Tibial artery (tissue), 4 donors: ENCODE measurements at regions not wholly inside any gene's neighbourhood (a gene's known extent, or its start where the extent isn't known, plus 50 kb on each side); places are given as distances from the start of the nearest gene placed in this dataset.

Source experiments
- DNase-seq, 2 donors: peaks; one replicate each; pipeline ENCODE4 v3.0.0-alpha.2; 2019
- H3K27ac ChIP-seq, 2 donors: fragments of 200-600 bp; sonication (generic) in 1 of 2; 1 replicate in 1 of 2; 2 replicates in 1 of 2; pipeline ENCODE4 v1.5.1; 2018 to 2019; ENCODE audit warnings: mild to moderate bottlenecking in 1 of 2
- H3K27me3 ChIP-seq, 2 donors: fragments of 200-600 bp; sonication (generic) in 1 of 2; one replicate each; pipeline versions ENCODE4 v1.5.1 to v1.6.0; 2016 to 2019
- H3K36me3 ChIP-seq, 3 donors: fragments of 200-600 bp; sonication (generic) in 2 of 3; one replicate each; pipeline ENCODE4 v1.5.1; 2016 to 2019; ENCODE audit warnings: mild to moderate bottlenecking in 2 of 3
- H3K4me1 ChIP-seq, 4 donors: fragments of 200-600 bp; sonication (generic) in 2 of 4; 1 replicate in 3 of 4; 2 replicates in 1 of 4; pipeline ENCODE4 v1.5.1; 2016 to 2019
- H3K4me3 ChIP-seq, 2 donors: fragments of 200-600 bp; sonication (generic) in 1 of 2; 1 replicate in 1 of 2; 2 replicates in 1 of 2; pipeline ENCODE4 v1.5.1; 2018 to 2019; ENCODE audit warnings: mild to moderate bottlenecking in 2 of 2
- H3K9me3 ChIP-seq, 3 donors: fragments of 200-600 bp; sonication (generic) in 1 of 3; one replicate each; pipeline ENCODE4 v1.5.1; 2016 to 2019
- intact Hi-C: fragments of 100-400 bp; cut with DNase I; formaldehyde crosslinking; loops from one replicate; pipeline ENCODE4 v1.15.0; 2023; ENCODE audit warnings: low total_unique reads
- TF ChIP-seq, protein P1 (sequence below), 2 experiments: fragments of 200-600 bp in 1 of 2; fragments of 450-650 bp in 1 of 2; IDR thresholded peaks; one replicate each; pipeline ENCODE4 v1.5.1; 2017 to 2019; ENCODE audit warnings: antibody characterized with exemption in 2 of 2, mild to moderate bottlenecking in 1 of 2, moderate library complexity in 1 of 2

DNA sequence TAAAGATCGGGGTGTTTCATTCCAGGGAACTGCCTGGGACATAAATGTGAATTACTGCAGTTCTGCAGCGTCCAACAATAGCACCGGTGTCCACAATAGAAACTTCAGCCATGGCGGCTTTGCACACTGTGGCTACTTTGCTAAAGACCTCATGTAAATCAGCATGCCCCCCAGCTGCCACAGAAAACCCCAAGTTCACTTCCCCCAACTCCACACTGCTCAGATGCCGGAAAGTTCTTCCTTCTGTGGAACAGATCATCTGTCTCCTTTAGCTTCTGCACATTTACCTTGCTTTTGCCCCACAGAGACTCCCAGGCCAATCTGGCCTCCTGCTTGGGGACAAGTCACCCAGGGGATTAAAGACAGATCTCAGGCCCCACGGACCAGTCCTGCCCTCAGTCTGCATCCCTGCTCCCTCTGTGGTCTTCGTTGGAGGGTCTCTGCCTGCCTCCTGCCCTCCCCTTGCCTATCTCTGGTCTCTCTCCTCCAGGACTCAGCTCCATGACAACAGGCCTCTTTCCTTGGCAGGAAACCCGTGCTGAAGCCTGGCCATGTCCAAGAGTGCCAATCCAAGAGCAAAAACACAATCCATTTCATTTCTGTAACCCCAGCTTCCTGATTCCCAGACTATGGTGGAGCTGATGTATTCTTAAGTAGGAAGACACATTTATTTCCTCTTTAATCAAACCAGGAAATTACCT, 403.2 kb downstream of the RPS24 start:
- peaks cover 0 to 51% (median 21%) of the 10 kb centered on the region in 4 donors for H3K4me1 ChIP-seq

DNA sequence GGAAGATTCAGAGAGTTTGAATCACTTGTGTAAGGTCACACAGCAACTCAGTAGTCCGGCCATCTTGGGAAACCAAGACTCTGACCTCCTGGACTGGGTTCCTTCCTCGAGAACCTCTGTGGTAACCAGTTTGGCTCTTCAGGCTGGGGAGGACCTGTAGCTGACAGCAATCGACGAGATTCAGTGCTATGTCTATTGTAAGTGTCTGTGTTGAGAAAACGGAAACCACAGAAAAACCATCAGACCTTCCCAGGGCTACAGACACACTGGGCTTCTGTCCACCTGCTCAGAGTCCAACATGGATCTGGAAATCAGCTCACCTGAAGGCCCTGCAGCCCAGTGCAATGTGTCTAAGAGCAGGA, 403.7 kb downstream of the RPS24 start:
- Histone ChIP-seq H3K36me3 (no peaks in the 10 kb centered on the region), H3K4me3 (no peak overlapping the region), H3K9me3 (no peaks in the 10 kb centered on the region), H3K4me1 (peaks cover 0 to 56% (median 23%) of the 10 kb centered on the region in 4 donors), H3K27me3 (no peaks in the 10 kb centered on the region), H3K27ac (no peak overlapping the region)
- intact Hi-C loops: no loop called here
- TF ChIP-seq, protein P1, sequence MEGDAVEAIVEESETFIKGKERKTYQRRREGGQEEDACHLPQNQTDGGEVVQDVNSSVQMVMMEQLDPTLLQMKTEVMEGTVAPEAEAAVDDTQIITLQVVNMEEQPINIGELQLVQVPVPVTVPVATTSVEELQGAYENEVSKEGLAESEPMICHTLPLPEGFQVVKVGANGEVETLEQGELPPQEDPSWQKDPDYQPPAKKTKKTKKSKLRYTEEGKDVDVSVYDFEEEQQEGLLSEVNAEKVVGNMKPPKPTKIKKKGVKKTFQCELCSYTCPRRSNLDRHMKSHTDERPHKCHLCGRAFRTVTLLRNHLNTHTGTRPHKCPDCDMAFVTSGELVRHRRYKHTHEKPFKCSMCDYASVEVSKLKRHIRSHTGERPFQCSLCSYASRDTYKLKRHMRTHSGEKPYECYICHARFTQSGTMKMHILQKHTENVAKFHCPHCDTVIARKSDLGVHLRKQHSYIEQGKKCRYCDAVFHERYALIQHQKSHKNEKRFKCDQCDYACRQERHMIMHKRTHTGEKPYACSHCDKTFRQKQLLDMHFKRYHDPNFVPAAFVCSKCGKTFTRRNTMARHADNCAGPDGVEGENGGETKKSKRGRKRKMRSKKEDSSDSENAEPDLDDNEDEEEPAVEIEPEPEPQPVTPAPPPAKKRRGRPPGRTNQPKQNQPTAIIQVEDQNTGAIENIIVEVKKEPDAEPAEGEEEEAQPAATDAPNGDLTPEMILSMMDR (IDR thresholded peaks at IDR 0.05): no peak
- DNase-seq: no peak

More for the DNA sequence above, 403.2 kb downstream of the RPS24 start:
- intact Hi-C loops: no loop called here
- Histone ChIP-seq H3K27me3 (no peaks in the 10 kb centered on the region), H3K36me3 (no peaks in the 10 kb centered on the region), H3K9me3 (no peaks in the 10 kb centered on the region), H3K27ac (no peak overlapping the region), H3K4me3 (no peak overlapping the region)
- peak in 1 of 2 donors; percentile 55 for DNase-seq
- TF ChIP-seq, protein P1 (IDR thresholded peaks at IDR 0.05): no peak

DNA sequence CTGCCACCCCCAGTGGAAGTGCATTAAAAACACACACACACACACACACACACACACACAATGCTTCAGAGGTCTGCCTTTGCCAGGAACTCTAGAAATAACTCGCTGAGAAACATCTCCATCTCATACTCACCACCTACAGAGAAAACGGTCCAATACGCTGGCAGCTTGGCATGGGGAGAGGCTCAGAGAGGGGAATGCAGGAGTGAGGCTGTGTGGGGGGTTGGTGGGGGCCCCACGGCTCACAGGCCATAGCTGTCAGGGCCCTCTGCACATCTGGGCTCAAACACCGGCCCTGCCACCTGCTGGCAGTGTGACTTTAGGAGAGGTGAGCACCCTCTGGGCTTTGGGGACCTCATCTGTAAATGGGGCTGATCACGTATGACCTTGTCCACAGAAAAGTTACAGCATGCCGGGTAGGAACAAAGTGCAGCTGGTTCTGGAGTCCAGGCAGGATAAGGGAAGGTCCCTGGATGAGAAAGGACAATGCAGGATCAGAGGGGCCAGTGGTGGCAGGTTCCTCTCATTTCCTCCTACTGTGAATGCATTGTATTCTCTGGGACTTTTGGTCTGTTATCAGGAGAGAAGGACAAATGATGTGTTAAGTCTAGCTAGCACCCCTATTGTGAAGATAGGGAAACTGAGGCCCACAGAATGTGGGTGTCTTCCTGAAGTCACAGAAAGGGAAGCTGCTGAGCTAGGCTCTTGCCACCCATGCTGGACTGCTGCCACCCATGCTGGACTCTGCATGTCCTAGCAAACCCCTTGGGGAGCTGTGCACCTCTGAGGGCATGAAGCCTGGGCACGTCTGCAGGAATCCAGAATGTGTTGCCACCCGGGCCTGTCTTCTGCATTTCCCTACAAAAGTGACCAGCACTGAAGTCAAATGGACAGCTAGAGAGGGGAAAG, 404.6 kb downstream of the RPS24 start:
- H3K4me1 ChIP-seq: peaks cover 0 to 54% (median 23%) of the 10 kb centered on the region in 4 donors
- intact Hi-C loops: no loop called here
- no peak overlapping the region for H3K27ac ChIP-seq
- H3K9me3 ChIP-seq: no peaks in the 10 kb centered on the region
- DNase-seq: peak in 1 of 2 donors; percentile 32
- no peak overlapping the region for H3K4me3 ChIP-seq
- no peaks in the 10 kb centered on the region for H3K27me3 ChIP-seq
- TF ChIP-seq, protein P1 (IDR thresholded peaks at IDR 0.05): no peak
- H3K36me3 ChIP-seq: no peaks in the 10 kb centered on the region

DNA sequence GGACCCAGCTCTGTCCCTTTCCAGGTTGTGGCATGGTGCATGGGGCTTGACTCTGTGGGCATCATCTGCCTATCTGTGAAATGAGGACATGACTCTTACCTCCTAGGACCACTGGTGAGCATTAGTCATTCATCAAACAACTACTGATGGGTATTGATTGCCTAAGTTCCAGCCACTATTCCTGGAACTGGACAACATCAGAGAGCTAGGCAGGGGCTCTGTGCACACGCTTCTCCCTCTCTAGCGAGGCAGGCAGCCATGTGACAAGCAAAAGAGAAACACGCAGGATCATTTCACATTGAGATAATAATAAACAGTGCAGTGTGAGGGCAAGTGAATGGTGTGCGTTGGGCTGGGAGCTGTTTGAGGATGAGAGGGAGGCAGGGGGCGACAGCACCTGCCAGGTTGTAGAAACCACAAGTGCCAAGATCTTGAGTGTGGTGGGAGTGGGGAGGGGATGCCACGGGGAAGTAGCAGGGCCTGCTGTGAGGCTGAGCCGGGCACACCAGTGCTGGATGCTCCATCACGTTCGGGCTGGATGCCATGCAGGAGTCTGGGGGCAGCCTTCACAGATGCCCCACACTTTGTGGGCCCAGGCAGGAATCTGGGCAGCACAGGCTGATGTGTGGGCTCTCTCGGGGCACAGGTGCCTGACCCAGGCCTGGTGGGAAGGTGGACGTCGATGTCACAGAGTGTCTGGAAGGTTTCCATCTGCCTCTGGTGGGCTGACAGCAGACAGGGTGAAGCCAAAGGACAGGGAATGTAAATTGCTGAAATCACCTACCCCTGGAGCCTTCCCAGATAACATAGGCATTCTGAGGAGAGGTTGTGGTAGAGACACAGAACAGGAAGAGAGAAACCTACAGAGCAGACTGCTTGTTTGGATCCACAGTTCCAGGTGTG, 405.5 kb downstream of the RPS24 start:
- Histone ChIP-seq H3K9me3 (no peaks in the 10 kb centered on the region), H3K36me3 (no peaks in the 10 kb centered on the region), H3K27ac (no peak overlapping the region), H3K4me3 (no peak overlapping the region), H3K27me3 (no peaks in the 10 kb centered on the region), H3K4me1 (peaks cover 0 to 45% (median 18%) of the 10 kb centered on the region in 4 donors)
- peak in 1 of 2 donors; percentile 53 for DNase-seq
- intact Hi-C loops: no loop called here
- TF ChIP-seq, protein P1 (IDR thresholded peaks at IDR 0.05): no peak

DNA sequence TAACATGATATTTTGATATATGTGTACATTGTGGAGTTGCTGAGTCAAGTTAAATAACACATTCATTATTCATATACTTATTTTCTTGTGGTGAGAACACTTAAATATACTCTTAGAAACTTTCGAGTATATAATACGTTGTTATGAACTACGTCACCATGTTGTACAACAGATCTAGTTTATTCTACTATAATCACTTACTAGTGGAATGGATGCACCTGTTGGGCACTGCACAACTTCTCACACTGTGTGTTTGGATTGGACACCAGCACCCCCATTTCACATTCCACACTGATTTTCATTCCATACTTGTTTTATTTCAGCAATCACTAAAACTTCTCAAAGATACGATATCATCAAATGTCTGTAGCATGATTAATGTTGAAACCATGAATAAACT, 407.3 kb downstream of the RPS24 start:
- Histone ChIP-seq H3K36me3 (no peaks in the 10 kb centered on the region), H3K4me3 (no peak overlapping the region), H3K4me1 (peaks cover 0 to 41% (median 13%) of the 10 kb centered on the region in 4 donors), H3K27ac (no peak overlapping the region), H3K9me3 (no peaks in the 10 kb centered on the region), H3K27me3 (no peaks in the 10 kb centered on the region)
- DNase-seq: no peak
- intact Hi-C loops: no loop called here
- TF ChIP-seq, protein P1 (IDR thresholded peaks at IDR 0.05): no peak
